GM21825 (cell line): ENCODE measurements at regions not wholly inside any gene's neighbourhood (a gene's known extent, or its start where the extent isn't known, plus 50 kb on each side); places are given as distances from the start of the nearest gene placed in this dataset.

ENCODE experiments used
- ATAC-seq: cut with Tn5 transposase; IDR thresholded peaks from one replicate; pipeline ENCODE4 v1.9.1; 2021; ENCODE audit warnings: mild to moderate bottlenecking, moderate library complexity; ENCODE audit not compliant: unreplicated experiment

DNA sequence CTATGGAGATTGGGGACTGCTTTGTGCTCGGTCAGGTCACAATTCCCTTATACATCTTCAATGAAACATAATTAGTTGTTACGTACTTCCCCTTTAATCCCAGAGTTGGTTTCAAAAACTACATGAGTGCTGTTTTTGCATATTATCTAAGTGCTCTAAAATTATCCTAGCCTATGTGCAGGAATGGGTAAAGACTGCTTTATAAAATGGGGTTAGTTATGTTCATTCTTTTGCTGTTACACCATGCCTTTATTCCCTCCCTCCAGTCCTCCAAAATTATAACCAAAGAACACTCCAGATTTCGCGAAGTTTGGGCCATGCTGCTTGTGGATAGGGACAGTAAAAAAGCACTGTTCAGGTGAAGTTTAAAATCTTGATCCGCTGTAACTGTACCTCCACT lies 173.9 kb upstream of the SNX7 start:
- no peak for ATAC-seq

DNA sequence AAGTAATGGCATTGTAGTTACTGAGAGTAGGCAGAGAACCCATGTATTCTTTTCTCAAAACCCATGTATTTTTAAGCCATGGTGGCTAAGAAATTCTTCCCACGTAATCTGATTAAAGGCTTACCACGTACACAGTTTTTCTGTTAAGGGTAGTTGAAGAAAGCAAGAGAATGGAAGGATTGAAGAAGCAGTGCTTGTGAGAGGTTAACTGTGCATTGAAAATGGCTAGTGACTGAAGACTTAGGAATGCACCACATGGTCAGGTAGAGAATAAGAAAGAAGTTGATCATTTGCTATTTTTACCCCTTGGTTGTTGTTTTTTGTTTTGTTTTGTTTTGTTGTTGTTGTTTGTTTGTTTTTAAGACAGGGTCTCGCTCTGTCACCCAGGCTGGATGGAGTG lies 178.9 kb upstream of the SNX7 start:
- no peak for ATAC-seq

DNA sequence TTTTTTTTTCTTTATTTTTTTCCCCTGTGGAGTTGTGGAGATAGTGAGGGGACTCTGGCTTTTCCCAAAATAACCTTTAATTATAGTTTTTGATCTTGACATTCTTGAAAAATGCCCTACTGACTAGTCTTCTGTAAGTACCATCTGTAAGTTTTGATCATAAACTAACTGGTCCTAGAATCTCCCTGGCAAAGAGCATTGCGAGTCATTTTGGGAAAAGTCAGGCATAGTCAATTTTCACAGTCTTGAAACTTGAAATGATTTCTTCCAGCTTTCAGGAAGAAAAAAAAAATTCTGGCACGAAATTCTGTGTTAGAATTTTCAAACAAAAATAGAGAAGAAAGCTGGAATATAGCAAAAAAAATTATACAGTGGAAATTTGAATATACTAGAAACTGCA lies 181.2 kb upstream of the SNX7 start:
- ATAC-seq: no peak

DNA sequence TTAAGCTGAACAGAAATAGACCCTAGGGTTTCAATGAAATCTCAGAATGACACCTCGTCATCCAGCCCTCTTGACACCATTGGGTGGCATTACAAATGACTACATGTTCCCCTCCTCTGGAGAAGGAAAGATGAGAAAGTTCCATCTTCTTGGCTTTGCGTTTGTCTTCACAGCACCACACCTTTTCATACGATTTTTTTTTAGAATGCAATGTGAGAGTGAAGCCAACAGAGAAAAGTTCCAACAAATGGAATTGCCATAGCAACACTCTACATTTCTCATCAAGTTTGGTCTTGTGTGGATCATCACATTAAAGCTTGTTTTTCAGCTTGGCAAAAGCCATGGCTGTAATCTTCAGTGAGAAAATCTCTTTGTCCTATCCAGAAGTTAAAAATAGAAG lies 183.4 kb upstream of the SNX7 start:
- no peak for ATAC-seq

DNA sequence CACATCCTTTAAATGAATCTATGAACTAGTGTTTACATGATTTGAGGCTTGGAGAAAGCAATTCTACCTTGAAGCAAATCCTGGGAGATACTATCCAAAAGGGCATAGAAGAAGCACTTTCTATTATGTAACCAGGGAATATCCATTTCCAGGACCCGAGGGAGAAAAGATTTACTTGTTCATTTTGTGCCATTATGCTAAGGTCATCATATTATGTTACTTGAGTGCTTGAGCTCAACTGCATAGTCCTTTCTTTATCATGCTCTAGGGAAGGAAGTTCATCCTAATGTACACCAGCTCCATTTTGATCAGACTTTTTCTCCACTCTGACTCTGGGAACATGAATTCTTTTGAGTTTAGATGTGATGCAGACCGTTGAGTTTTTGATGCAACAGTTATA lies 188.6 kb upstream of the SNX7 start:
- ATAC-seq: no peak

DNA sequence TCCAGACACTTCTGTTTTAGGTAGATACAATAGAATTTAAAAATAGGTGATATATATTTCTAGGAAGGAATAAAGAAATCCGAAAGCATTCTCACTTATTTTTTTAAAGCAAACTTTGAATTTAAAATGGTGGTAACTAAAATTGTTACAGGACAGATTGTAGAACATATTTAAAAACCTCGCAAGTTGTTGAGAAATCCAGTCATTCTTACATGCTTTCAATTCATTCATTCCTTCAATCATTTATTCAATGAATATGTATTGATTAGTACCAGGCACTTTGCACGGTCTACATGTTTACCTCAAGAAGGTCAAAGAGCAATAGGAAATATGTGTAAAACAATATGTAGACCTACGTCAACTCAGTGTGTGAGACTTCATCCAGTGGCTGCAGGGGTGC lies 189.9 kb upstream of the SNX7 start:
- ATAC-seq: no peak

DNA sequence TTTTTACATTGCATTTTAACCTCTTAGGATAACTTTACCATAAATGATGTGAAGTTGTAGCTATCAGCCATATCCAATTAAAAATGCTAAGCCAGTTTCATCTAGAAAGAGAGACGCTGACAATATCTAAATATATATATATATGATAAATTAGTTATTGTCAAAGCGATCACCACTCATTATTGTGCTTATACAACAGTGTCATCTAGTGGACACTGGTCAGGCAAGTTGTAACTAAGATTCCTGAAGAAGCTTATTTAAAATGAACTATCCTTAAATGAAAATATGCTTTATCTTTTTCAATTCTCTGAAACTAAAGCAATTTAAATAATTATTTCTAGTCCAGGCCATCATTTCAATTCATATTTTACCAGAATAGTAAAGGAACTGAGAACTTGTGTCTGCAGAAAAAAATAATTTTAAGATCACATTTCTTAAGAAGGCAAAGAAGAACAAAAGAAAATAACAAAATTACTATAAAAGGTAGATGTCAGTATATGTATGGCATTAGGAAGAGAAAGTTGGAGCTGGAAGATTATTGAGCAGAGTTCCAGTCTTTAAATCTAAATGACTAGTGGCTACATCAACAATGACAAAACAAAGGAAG lies 193.3 kb upstream of the SNX7 start:
- ATAC-seq: no peak

DNA sequence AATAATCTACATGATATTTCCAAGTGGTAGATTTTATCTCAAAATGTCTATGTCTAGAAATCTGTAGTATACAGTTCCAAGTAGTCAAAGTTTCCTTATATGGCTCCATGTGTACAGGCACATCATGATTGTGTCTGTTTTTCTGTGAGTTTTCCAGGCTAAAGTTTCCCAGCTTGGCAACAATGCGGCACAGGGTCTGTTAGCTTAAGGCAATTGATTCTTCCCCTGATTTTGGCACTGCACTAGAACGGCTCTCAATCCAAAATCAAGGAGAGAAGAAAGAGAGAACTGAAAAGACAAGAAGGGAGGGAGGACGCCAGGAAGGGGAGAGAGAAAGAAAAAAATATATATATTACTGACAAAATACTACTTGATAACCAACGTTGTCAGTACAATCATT lies 193.9 kb upstream of the SNX7 start:
- ATAC-seq: no peak

DNA sequence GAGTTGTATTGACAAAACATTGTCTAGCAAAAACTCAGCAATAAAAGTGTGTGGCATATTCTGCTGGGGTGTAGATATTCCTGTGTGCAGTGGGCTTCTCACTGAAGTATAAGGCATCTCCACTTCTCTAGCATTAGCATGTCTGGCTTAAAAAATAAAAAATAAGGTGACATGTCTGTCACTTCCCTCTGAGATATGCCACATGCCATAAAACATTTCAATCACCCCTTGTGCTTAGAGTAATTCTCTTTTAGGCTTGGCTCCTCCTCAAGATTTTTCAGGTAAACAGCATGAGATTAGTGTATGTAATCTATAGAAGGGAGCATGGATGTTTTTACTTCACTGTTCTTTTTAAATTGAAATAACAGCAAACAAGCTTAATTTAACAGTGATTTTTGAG lies 194.4 kb upstream of the SNX7 start:
- no peak for ATAC-seq

DNA sequence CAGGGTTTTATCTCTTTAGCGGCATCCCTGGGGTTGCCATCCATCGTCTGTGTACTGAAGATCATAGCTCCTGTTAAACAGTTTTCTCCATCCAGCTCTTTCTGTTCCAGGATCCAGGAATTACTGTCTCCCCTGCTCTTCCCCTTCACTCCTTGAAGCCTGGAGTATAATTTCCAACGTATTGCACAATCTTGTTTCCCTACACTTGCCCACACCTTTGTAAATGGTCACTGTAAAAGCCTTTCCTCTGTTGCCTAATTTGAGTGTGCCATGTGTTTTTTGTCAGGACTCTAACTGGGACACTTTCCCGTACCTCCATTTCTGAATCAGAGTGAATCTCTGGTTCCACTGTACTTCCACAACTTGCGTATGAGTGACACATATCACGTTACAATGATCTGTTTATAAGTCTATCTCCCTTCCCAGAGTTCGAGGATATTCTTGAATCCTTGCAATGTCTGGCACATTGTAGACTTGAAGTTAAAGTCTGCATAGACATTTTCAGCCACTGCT lies 199.6 kb upstream of the SNX7 start:
- no peak for ATAC-seq

DNA sequence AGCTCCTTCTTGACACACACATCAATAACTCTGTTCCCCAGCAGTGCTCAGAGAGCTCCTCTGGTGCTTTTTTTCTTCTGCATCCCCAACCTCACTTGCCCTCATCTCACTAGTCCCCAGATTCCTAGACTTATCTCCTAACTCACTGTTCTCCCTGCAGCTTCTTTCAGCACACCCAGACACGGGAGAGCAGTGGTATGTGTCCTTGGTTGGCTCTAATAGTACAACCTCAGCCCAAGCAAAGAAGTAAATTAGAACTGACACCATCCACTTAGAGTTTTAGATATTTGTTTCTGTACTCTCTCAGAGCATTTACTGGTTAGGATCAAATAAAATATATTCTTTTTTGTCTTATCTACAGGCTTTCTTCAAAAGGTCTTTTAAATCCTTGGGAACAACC lies 201.4 kb upstream of the SNX7 start:
- ATAC-seq: no peak

DNA sequence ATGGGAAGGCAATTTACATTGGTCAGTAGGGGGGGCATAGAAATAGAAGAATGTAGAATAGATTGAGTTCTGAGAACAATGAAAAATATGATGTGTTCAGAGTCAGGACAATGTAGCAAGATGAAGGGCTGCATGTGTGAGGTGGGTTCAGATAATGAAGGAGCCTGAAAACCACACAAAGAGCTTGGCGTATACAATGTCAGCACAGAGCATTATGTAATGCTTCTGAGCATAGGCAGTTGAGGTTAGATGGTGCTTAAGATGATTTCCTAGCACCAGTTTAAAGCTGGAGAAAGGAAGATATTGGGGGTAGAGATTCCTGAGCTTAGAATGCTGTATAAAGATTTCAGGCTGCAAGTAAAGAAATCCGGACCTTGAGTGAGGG lies 202.0 kb upstream of the SNX7 start:
- ATAC-seq: no peak

DNA sequence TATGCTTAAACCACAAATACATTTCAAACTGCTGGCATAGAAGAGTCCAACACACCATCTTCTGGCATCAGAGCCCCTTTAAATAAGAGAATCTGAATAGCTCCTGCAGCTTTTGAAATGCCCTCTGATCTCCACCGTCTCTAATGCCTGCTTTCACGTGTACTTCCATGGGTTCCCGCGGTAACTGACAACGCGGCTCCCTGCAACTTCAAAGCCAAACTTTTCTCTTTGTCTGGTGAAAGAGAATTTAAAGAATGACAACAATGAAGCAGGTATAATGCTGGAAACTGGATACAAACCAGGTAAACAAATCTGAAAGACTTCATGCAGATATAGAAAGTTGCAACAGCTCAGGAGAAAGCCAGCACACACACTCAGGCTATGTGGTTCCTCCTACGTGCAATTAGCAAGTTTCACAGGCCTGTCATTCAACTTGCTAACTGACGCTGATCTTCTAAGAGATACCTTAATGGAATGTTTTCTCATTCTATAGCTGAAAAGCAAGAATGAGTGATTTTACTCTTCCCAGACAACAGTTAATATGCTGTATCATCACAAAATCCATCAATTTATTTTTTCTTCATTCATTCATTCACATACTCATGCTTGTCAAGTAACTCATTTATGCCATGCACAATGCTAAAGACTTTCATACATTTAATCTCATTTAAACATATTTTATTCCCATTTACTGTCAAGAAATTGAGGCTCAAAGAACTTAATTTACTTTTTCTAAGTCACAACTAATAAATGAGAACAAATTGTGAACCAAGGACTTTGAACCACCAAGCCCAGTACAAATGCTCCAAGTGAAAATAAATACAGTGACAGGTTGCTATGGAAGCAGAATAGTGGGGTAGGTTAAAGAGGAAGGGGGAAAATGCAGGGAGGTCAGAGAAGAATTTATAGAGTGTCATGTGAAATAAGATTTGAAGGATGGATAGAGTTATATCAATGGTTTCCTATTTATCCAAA lies 202.7 kb upstream of the SNX7 start:
- no peak for ATAC-seq

DNA sequence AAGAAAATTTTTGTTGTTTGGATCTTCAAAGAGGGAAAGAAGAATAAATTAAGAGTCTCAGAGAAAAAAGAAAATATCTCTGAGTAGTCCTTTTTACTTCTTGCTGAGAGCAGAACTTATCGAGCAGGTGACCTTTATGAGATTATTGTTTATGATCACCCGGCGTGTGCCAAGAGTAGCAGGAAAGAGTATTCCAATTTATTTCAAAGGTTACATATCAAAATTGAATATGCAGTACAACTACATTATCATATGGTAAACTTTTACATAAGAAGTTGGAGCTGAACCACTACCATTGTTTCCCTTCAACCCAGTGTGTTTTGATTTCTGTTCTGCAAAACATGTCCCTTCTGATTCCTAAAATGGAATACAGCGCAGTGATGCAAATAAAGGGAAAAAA lies 204.3 kb upstream of the SNX7 start:
- no peak for ATAC-seq

DNA sequence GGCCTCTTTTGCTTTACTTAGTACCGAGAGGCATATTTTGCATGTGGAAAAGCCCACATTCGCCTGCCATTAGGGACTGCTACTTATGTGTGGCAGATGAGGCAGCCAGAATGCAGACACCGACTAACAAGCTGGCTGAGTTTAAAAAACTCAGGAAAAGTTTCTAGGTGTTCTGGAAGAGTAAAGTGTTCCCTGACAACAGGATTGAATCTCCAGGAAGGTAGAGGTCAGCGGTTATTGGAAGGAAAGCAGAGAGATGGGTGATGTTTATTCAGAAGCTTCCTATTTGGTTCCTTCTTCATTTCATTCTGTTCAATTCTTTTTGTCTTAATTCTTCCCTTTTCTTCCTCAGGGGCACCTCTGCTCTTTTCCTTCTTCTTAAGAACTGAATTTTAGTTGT lies 206.9 kb upstream of the SNX7 start:
- ATAC-seq: no peak

DNA sequence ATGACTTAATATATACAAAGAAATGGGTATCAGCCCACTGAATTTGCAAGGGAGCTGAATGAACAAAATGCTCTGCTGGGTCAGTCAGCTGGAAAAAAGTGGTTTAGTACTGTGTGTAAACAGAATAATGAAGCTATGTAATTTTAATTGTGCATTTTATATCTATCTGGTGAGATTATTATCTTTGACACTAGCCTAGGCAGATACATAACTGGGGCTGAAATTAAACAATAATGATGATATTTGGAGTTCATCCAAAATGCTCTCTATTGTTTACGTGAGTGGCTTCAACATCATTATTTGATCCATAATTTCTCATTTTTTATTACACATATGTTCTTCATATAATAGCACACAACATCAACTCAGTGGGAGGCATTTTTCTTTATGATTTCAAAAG lies 208.5 kb upstream of the SNX7 start:
- no peak for ATAC-seq

DNA sequence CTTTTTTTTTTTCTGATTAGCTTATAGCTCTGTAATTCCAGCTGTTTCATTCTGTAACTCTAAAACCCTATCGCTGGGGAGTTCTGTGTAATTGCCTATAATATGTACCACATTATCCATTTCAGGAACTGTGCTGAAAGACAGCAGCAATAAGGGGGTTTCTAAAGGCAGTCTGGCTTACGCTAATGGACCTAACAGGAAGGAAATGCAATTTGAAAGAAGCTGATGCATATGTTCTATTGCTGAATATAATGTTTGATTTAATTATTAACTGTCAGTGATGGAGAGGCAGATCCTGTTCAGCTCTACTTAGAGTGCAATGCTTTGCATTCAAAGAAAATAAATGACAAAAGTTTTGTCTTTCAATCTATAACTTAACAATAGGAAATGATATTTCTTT lies 209.4 kb upstream of the SNX7 start:
- no peak for ATAC-seq

DNA sequence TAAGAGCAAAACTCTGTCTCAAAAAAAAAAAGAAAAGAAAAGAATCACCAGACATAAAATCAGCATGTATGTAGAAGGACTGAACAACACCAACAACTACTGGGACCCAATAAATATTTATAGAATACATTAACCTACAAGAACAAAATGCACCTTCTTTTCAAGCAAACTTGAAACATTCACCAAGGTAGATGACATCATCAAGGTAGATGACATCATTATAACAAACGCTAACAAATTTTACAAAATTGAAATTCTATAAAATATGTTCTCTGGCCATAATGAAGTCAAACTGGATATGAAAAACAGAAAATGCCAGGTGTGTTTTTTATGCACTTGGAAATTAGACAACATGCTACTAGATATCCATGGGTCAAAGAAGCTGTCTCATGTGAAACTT lies 220.2 kb upstream of the SNX7 start:
- ATAC-seq: no peak

DNA sequence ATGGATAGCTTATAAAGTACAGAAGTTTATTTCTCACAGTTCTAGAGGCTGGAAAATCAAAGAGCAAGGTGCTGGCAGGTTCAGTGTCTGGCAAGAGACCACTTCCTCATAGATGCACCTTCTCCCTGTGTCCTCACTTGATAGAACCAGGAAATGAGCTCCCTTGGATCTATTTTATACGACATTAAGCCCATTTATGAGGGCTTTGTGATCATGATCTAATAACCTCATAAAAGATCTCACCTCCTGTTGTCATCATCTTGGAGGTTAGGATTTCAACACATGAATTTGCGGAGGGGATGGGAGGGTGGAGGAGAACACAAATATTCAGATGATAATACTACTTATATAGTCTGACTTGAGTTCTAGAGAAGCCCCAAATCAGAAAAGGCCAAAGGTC lies 222.1 kb upstream of the SNX7 start:
- ATAC-seq: no peak

DNA sequence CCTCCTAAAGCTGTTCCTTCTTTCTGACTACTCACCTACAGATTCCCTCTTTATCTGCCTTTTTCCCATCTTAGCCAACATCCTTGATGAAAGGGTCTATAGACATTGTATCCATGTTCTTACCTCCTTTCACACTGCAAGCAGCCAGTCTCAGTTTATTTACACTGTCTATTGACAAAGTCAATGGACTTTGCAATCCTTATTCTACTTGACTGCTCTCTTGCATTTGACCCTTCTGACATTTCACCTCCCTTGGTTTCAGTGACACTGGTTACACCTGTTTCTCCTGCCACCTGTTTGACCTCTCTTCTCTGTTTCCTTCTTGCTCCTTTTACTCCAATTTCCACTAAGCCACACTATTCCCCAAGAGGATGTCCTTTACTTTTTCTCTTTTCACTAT lies 224.0 kb upstream of the SNX7 start:
- ATAC-seq: no peak

DNA sequence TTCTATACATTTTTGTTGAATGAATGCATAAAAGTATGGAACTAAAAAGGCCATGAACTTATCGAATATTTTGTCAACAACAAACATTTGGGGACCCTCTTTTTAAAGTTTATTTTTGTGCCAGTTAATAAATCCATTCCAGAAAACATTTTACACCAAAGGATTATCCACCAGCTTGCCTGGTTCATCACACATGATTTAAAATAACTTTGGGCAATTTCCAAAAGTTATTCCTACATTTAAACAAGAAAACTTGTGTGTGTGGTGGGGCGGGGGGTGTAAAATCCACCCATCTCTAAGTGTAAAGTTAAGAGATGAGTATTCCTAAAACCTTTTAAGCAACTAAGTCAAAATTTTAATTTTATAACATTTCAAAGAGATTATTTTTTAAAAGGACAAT lies 224.5 kb upstream of the SNX7 start:
- ATAC-seq: no peak

DNA sequence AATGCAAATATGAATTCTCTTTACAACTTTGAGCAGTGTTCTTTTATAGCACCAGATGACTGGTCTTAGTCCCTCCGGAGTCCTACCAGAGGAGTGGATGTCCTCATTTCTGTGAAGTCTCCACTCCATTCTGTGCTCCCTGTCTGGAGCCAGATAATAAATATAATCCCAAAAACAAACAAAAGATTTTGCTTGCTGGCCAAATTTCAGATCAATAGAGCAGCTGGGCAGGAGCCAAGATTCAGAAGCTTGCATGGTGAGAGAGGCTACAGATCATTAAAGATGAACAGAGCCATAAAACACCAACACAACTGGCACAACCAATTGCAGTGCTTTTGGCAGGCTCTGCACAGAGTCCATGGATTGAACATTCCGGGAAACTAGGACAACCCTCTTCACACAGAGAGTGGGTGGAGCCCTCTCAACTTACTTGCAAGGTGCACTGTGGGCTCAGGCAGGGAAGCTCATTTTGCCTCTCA lies 231.5 kb upstream of the SNX7 start:
- no peak for ATAC-seq
